ENCODE measurements at regions not wholly inside any gene's neighbourhood (a gene's known extent, or its start where the extent isn't known, plus 50 kb on each side); places are given as distances from the start of the nearest gene placed in this dataset.
"Not testable (repeated sequence)": the region's sequence is repeated elsewhere in the genome, so short reads cannot be mapped to it uniquely, and the experiment has no call there.

- no peak for DNase-seq
Observed at GRCh38 chr2:221911890-221912289, 339.8 kb upstream of the EPHA4 start.

GRCh38 chr2:221911321-221911720 lies 339.2 kb upstream of the EPHA4 start:
- no peak for DNase-seq

- peak; percentile 56 for DNase-seq
Observed at GRCh38 chr2:221908518-221908917, 336.4 kb upstream of the EPHA4 start.

GRCh38 chr2:221897718-221898117 lies 325.6 kb upstream of the EPHA4 start:
- DNase-seq: no peak

GRCh38 chr2:221896505-221897151 lies 324.5 kb upstream of the EPHA4 start:
- DNase-seq: peak; percentile 89

- peak; percentile 43 for DNase-seq
Observed at GRCh38 chr2:221895366-221896121, 323.4 kb upstream of the EPHA4 start.

GRCh38 chr2:221893501-221893900 lies 321.4 kb upstream of the EPHA4 start:
- DNase-seq: no peak

GRCh38 chr2:221892006-221892405 lies 319.9 kb upstream of the EPHA4 start:
- DNase-seq: not testable (repeated sequence)

GRCh38 chr2:221883976-221884375 lies 311.9 kb upstream of the EPHA4 start:
- DNase-seq: no peak

GRCh38 chr2:221876016-221876415 lies 303.9 kb upstream of the EPHA4 start:
- DNase-seq: no peak

- no peak for DNase-seq
Observed at GRCh38 chr2:221874444-221874843, 302.3 kb upstream of the EPHA4 start.

GRCh38 chr2:221857719-221858118 lies 285.6 kb upstream of the EPHA4 start:
- no peak for DNase-seq

- DNase-seq: no peak
Observed at GRCh38 chr2:221853297-221853696, 281.2 kb upstream of the EPHA4 start.

- DNase-seq: peak; percentile 40
Observed at GRCh38 chr2:221851531-221852045, 279.5 kb upstream of the EPHA4 start.

- DNase-seq: peak; percentile 3
Observed at GRCh38 chr2:221850076-221850475, 278.0 kb upstream of the EPHA4 start.

GRCh38 chr2:221848286-221848685 lies 276.2 kb upstream of the EPHA4 start:
- no peak for DNase-seq

- DNase-seq: no peak
Observed at GRCh38 chr2:221845021-221845365, 272.9 kb upstream of the EPHA4 start.

- no peak for DNase-seq
Observed at GRCh38 chr2:221844212-221845020, 272.3 kb upstream of the EPHA4 start.

GRCh38 chr2:221836095-221836494 lies 264.0 kb upstream of the EPHA4 start:
- peak; percentile 17 for DNase-seq

- DNase-seq: no peak
Observed at GRCh38 chr2:221833966-221834365, 261.9 kb upstream of the EPHA4 start.

GRCh38 chr2:221831051-221831450 lies 258.9 kb upstream of the EPHA4 start:
- DNase-seq: no peak

GRCh38 chr2:221822416-221822815 lies 250.3 kb upstream of the EPHA4 start:
- peak; percentile 60 for DNase-seq

- DNase-seq: no peak
Observed at GRCh38 chr2:221818616-221819320, 246.7 kb upstream of the EPHA4 start.

Measured in HCEC 1CT (cell line).